Hepatocyte (in vitro differentiated cells): ENCODE measurements at regions not wholly inside any gene's neighbourhood (a gene's known extent, or its start where the extent isn't known, plus 50 kb on each side); places are given as distances from the start of the nearest gene placed in this dataset.

ENCODE experiments used
- DNase-seq: peaks from one replicate; pipeline ENCODE4 v3.0.0-alpha.2; 2016; ENCODE audit warnings: low spot score
- H2AFZ ChIP-seq: fragments of 200-600 bp; sonication (generic); 2 replicates; pipeline ENCODE4 v1.6.0; 2016; ENCODE audit warnings: antibody characterized with exemption, mild to moderate bottlenecking
- H3K27ac ChIP-seq: fragments of 200-600 bp; sonication (generic); 2 replicates; pipeline ENCODE4 v1.5.1; 2016; ENCODE audit warnings: mild to moderate bottlenecking
- H3K27me3 ChIP-seq: fragments of 200-600 bp; sonication (generic); 2 replicates; pipeline ENCODE4 v1.6.1; 2016
- H3K36me3 ChIP-seq: fragments of 200-600 bp; sonication (generic); replicated peaks from 2 replicates; pipeline ENCODE4 v1.5.1; 2016; ENCODE audit warnings: low read depth; ENCODE audit not compliant: insufficient read depth
- H3K4me1 ChIP-seq: fragments of 200-600 bp; sonication (generic); 2 replicates; pipeline ENCODE4 v1.5.1; 2016; ENCODE audit warnings: mild to moderate bottlenecking, moderate library complexity; ENCODE audit not compliant: insufficient read depth
- H3K4me2 ChIP-seq: fragments of 200-600 bp; sonication (generic); 2 replicates; pipeline ENCODE4 v1.6.0; 2016
- H3K4me3 ChIP-seq: fragments of 200-600 bp; sonication (generic); 2 replicates; pipeline ENCODE4 v1.5.1; 2016; ENCODE audit warnings: mild to moderate bottlenecking
- H3K79me2 ChIP-seq: fragments of 200-600 bp; sonication (generic); 2 replicates; pipeline ENCODE4 v1.6.0; 2017; ENCODE audit warnings: mild to moderate bottlenecking
- H3K9me2 ChIP-seq: fragments of 200-600 bp; sonication (generic); replicated peaks from 2 replicates; pipeline ENCODE4 v1.6.0; 2017; ENCODE audit warnings: mild to moderate bottlenecking; ENCODE audit not compliant: insufficient read depth
- H3K9me3 ChIP-seq: fragments of 200-600 bp; sonication (generic); 2 replicates; pipeline ENCODE4 v1.5.1; 2016; ENCODE audit warnings: low read depth, mild to moderate bottlenecking
- H4K20me1 ChIP-seq: fragments of 200-600 bp; sonication (generic); 2 replicates; pipeline ENCODE4 v1.6.0; 2016; ENCODE audit warnings: mild to moderate bottlenecking; ENCODE audit not compliant: insufficient read depth, poor library complexity, severe bottlenecking
- EZH2 ChIP-seq: fragments of 200-600 bp; sonication (generic); IDR thresholded peaks from 2 replicates; pipeline ENCODE4 v1.6.1; 2016; ENCODE audit warnings: antibody characterized with exemption, mild to moderate bottlenecking, borderline replicate concordance
- EZH2phosphoT487 ChIP-seq: fragments of 200-600 bp; sonication (generic); IDR thresholded peaks from one replicate; pipeline ENCODE4 v1.6.1; 2018; ENCODE audit warnings: antibody characterized with exemption, mild to moderate bottlenecking, low read depth, moderate library complexity; ENCODE audit not compliant: unreplicated experiment, severe bottlenecking
- WGBS: methylation state at CpG from one replicate; pipeline ENCODE4 v1.1.6; 2016; ENCODE audit warnings: low lambda C conversion rate; ENCODE audit errors: missing lambda C conversion rate; 5-methylcytosine and 5-hydroxymethylcytosine counted together
- TF ChIP-seq, protein P1 (sequence below): fragments of 200-600 bp; sonication (generic); IDR thresholded peaks from 2 replicates; pipeline ENCODE4 v1.5.1; 2016; ENCODE audit warnings: antibody characterized with exemption, mild to moderate bottlenecking; ENCODE audit not compliant: poor library complexity

DNA sequence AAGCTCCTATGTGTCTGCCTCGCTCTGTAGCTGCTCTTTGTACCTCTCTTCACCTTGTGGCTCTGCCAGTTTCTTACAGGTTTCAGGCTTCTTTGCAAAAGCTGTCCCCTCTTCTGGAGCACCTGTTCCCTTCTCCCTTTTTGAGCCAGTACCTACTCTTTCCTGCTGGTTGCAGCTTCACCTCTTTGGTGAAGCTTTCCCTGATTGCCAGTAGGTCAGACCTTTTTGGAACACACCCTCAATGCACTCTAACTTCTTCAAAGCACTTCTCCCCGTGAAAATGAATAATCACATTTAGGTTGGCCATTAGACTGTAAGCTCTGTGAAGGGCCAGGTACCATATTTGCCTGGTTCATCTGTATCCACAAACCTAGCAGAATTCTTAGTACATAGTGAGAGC, 60.3 kb downstream of the BHLHE40 start:
- Histone ChIP-seq H3K9me2 (no peaks in the 10 kb centered on the region), H3K4me2 (no peak overlapping the region), H3K4me1 (no peaks in the 10 kb centered on the region), H3K36me3 (no peaks in the 10 kb centered on the region), H3K27ac (no peak overlapping the region), H3K4me3 (no peak overlapping the region), H3K9me3 (no peaks in the 10 kb centered on the region), H2AFZ (no peak overlapping the region), H3K79me2 (no peaks in the 10 kb centered on the region), H3K27me3 (no peaks in the 10 kb centered on the region), H4K20me1 (no peaks in the 10 kb centered on the region)
- TF ChIP-seq, protein P1, sequence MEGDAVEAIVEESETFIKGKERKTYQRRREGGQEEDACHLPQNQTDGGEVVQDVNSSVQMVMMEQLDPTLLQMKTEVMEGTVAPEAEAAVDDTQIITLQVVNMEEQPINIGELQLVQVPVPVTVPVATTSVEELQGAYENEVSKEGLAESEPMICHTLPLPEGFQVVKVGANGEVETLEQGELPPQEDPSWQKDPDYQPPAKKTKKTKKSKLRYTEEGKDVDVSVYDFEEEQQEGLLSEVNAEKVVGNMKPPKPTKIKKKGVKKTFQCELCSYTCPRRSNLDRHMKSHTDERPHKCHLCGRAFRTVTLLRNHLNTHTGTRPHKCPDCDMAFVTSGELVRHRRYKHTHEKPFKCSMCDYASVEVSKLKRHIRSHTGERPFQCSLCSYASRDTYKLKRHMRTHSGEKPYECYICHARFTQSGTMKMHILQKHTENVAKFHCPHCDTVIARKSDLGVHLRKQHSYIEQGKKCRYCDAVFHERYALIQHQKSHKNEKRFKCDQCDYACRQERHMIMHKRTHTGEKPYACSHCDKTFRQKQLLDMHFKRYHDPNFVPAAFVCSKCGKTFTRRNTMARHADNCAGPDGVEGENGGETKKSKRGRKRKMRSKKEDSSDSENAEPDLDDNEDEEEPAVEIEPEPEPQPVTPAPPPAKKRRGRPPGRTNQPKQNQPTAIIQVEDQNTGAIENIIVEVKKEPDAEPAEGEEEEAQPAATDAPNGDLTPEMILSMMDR: no peak
- TF ChIP-seq EZH2phosphoT487 (no peak), EZH2 (no peak)
- DNase-seq: no peak
- 88% methylated on average over 2 of the region's 2 CpGs for WGBS

DNA sequence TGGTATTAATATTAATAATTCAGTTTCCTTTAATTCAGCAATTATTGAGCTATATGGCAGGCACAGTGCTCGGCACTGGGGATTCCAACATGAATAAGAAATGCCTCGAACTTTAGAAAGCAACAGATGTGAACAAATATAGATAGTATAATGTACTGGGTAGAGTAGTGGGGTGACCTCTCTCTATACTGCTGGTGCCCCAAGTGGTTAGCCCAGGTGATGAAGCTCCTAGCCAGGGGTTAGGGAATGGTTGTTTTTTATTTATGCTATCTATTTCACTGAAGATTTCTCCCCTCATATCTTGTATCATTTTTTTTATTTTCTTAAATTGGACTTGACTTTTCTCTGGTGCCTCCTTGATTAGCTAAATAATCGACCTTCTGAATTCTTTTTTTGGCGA, 62.1 kb downstream of the BHLHE40 start:
- Histone ChIP-seq H3K27ac (no peak overlapping the region), H3K9me3 (no peaks in the 10 kb centered on the region), H4K20me1 (no peaks in the 10 kb centered on the region), H3K4me2 (no peak overlapping the region), H2AFZ (no peak overlapping the region), H3K4me1 (peaks cover 5% of the 10 kb centered on the region), H3K9me2 (no peaks in the 10 kb centered on the region), H3K79me2 (no peaks in the 10 kb centered on the region), H3K36me3 (no peaks in the 10 kb centered on the region), H3K4me3 (no peak overlapping the region), H3K27me3 (no peaks in the 10 kb centered on the region)
- DNase-seq: no peak
- TF ChIP-seq EZH2 (no peak), EZH2phosphoT487 (no peak)
- TF ChIP-seq, protein P1: no peak
- WGBS: 68% methylated on average over 4 of the region's 4 CpGs

DNA sequence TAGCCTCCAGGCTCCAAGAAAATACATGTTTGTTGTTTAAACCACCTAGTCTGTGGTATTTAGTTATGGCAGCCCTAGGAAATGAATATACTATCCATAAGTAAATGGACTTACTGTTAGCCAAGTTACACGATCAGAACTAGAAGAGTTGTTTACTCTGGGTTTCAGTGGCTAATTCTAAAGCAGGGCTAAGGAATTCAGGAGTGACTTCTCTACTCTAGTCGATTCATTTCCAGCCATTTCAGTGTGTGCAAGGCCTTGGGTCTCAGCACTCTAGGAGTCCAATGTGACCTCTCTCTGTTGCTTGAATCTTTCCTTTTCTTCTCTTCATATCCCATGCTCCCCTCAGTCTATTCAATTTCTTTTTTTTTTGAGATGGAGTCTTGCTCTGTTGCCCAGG, 66.7 kb downstream of the BHLHE40 start:
- Histone ChIP-seq H3K27me3 (no peaks in the 10 kb centered on the region), H2AFZ (peak overlapping the region; percentile 9), H3K4me1 (peaks cover 5% of the 10 kb centered on the region), H3K27ac (peak overlapping the region; percentile 12), H3K79me2 (no peaks in the 10 kb centered on the region), H4K20me1 (no peaks in the 10 kb centered on the region), H3K4me2 (no peak overlapping the region), H3K36me3 (no peaks in the 10 kb centered on the region), H3K9me3 (no peaks in the 10 kb centered on the region), H3K4me3 (no peak overlapping the region), H3K9me2 (no peaks in the 10 kb centered on the region)
- WGBS: 41% methylated on average over 2 of the region's 2 CpGs
- TF ChIP-seq EZH2: no peak
- no peak for TF ChIP-seq EZH2phosphoT487
- TF ChIP-seq, protein P1: no peak
- no peak for DNase-seq
